Fibroblast of villous mesenchyme (primary cell): ENCODE measurements at regions not wholly inside any gene's neighbourhood (a gene's known extent, or its start where the extent isn't known, plus 50 kb on each side); places are given as distances from the start of the nearest gene placed in this dataset.

Source experiments
- DNase-seq: peaks from one replicate; pipeline ENCODE4 v3.0.0-alpha.2; 2010; ENCODE audit warnings: low read depth
- H3K4me3 ChIP-seq: 2 replicates; pipeline ENCODE4 v1.5.1; 2011; ENCODE audit warnings: low read depth, mild to moderate bottlenecking, low read length
- CTCF ChIP-seq: IDR thresholded peaks from 2 replicates; pipeline ENCODE4 v1.5.1; 2012; ENCODE audit warnings: low read depth, mild to moderate bottlenecking, low read length; ENCODE audit not compliant: insufficient read depth

GRCh38 chr3:83500422-83500821 is 1458.4 kb upstream of the CADM2 start:
- no peak for DNase-seq
- TF ChIP-seq CTCF: no peak
- H3K4me3 ChIP-seq: no peak overlapping the region

- H3K4me3 ChIP-seq: no peak overlapping the region
- no peak for DNase-seq
- no peak for TF ChIP-seq CTCF
These were observed 1457.9 kb upstream of the CADM2 start for GRCh38 chr3:83500931-83501330.

GRCh38 chr3:83513051-83513450 is 1445.7 kb upstream of the CADM2 start:
- no peak overlapping the region for H3K4me3 ChIP-seq
- no peak for TF ChIP-seq CTCF
- DNase-seq: no peak

GRCh38 chr3:83513677-83514076 is 1445.1 kb upstream of the CADM2 start:
- DNase-seq: no peak
- no peak overlapping the region for H3K4me3 ChIP-seq
- no peak for TF ChIP-seq CTCF

GRCh38 chr3:83514130-83514914 is 1444.5 kb upstream of the CADM2 start:
- DNase-seq: no peak
- H3K4me3 ChIP-seq: no peak overlapping the region
- TF ChIP-seq CTCF: no peak

GRCh38 chr3:83515123-83515522 is 1443.7 kb upstream of the CADM2 start:
- DNase-seq: no peak
- TF ChIP-seq CTCF: no peak
- no peak overlapping the region for H3K4me3 ChIP-seq
